ENCODE measurements at regions not wholly inside any gene's neighbourhood (a gene's known extent, or its start where the extent isn't known, plus 50 kb on each side); places are given as distances from the start of the nearest gene placed in this dataset.

DNA sequence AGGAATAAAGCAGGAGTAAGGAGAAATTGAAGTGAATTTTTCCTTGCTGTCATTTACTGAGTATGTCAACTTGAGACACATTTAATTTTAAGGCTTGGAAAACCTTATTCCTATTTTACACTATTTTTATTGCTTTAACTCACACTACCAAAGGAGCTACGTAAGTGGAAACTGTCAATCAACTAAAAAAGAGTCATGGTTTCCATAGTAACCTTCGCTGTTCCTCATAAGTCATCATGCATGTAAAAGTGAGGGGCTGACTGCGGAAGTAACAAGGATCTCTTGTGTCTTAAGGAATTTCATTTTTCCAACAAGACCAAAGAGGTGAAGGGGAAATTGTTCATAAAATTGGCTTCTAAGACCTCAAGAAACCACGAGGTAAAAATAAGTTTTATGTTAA, 516.2 kb upstream of the CA10 start:
- ATAC-seq (no peak), DNase-seq (ENCODE audit: low read depth, low spot score) (no peak)
- in situ Hi-C loops (cut with HindIII; ENCODE audit: low pct_unique_long_range_greater_than_20kb, low sequenced_read_pairs): no loop called here
- no peak overlapping the region for H3K4me3 ChIP-seq (ENCODE audit: low read depth in 2 of 2, low read length in 2 of 2)
- H3K27ac ChIP-seq (ENCODE audit: low read length): no peak overlapping the region
- no peaks in the 10 kb centered on the region for H3K36me3 ChIP-seq (ENCODE audit: control insufficient read depth, insufficient read depth, low read length)
- CTCF ChIA-PET: no interaction called here
- H3K9me3 ChIP-seq (ENCODE audit: control insufficient read depth, insufficient read depth, low read depth, low read length): 0 out of 2 replicates have a peak, but pooled peaks cover 6% of the 10 kb centered on the region
- TF ChIP-seq, protein P1, sequence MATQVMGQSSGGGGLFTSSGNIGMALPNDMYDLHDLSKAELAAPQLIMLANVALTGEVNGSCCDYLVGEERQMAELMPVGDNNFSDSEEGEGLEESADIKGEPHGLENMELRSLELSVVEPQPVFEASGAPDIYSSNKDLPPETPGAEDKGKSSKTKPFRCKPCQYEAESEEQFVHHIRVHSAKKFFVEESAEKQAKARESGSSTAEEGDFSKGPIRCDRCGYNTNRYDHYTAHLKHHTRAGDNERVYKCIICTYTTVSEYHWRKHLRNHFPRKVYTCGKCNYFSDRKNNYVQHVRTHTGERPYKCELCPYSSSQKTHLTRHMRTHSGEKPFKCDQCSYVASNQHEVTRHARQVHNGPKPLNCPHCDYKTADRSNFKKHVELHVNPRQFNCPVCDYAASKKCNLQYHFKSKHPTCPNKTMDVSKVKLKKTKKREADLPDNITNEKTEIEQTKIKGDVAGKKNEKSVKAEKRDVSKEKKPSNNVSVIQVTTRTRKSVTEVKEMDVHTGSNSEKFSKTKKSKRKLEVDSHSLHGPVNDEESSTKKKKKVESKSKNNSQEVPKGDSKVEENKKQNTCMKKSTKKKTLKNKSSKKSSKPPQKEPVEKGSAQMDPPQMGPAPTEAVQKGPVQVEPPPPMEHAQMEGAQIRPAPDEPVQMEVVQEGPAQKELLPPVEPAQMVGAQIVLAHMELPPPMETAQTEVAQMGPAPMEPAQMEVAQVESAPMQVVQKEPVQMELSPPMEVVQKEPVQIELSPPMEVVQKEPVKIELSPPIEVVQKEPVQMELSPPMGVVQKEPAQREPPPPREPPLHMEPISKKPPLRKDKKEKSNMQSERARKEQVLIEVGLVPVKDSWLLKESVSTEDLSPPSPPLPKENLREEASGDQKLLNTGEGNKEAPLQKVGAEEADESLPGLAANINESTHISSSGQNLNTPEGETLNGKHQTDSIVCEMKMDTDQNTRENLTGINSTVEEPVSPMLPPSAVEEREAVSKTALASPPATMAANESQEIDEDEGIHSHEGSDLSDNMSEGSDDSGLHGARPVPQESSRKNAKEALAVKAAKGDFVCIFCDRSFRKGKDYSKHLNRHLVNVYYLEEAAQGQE (IDR thresholded peaks at IDR 0.05; ENCODE audit: insufficient read depth in 1 of 2, low read depth in 2 of 2, low read length in 1 of 2): no peak
- TF ChIP-seq POLR2AphosphoS5 (IDR thresholded peaks at IDR 0.05; ENCODE audit: low read depth, low read length): no peak
- TF ChIP-seq SIN3A (IDR thresholded peaks at IDR 0.05; ENCODE audit: borderline replicate concordance, insufficient read depth, low read depth, low read length): no peak
- TF ChIP-seq, protein P2, sequence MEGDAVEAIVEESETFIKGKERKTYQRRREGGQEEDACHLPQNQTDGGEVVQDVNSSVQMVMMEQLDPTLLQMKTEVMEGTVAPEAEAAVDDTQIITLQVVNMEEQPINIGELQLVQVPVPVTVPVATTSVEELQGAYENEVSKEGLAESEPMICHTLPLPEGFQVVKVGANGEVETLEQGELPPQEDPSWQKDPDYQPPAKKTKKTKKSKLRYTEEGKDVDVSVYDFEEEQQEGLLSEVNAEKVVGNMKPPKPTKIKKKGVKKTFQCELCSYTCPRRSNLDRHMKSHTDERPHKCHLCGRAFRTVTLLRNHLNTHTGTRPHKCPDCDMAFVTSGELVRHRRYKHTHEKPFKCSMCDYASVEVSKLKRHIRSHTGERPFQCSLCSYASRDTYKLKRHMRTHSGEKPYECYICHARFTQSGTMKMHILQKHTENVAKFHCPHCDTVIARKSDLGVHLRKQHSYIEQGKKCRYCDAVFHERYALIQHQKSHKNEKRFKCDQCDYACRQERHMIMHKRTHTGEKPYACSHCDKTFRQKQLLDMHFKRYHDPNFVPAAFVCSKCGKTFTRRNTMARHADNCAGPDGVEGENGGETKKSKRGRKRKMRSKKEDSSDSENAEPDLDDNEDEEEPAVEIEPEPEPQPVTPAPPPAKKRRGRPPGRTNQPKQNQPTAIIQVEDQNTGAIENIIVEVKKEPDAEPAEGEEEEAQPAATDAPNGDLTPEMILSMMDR (IDR thresholded peaks at IDR 0.05): no peak
- no peak for TF ChIP-seq TCF7L2 (IDR thresholded peaks at IDR 0.05; ENCODE audit: low read depth, low read length)
- POLR2A ChIA-PET: no interaction called here
- intact Hi-C loops (cut with micrococcal nuclease; ENCODE audit: unreplicated experiment): no loop called here
- BruUV-seq (replicated peaks): no TSS peak
- no peaks in the 10 kb centered on the region for H3K4me1 ChIP-seq (ENCODE audit: control insufficient read depth, insufficient read depth, low read length)
- no peaks in the 10 kb centered on the region for H3K27me3 ChIP-seq (ENCODE audit: control insufficient read depth, insufficient read depth, low read length)

DNA sequence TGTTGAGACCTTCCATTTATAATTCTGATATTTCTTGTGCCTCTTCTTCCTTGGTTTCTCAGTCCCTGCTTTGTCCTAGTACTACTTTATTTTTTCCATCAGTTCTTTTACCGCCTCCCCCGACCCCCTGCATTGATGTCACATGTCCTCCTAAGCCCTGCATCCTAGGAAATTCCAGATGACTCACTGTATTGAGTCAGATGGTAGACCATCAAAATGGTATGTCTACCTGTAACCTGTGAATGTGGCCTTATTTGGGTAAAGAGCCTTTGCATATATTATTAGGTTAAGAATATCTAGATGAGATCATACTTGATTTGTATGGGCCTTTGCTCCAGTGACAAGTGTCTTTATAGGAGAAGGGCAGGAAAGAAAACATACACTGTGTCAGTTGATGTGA, 515.3 kb upstream of the CA10 start:
- ChIA-PET CTCF (no interaction called here), POLR2A (no interaction called here)
- no peak for ATAC-seq
- BruUV-seq (replicated peaks): no TSS peak
- H3K36me3 ChIP-seq (ENCODE audit: control insufficient read depth, insufficient read depth, low read length): no peaks in the 10 kb centered on the region
- H3K27me3 ChIP-seq (ENCODE audit: control insufficient read depth, insufficient read depth, low read length): no peaks in the 10 kb centered on the region
- H3K4me1 ChIP-seq (ENCODE audit: control insufficient read depth, insufficient read depth, low read length): no peaks in the 10 kb centered on the region
- H3K4me3 ChIP-seq (ENCODE audit: low read depth in 2 of 2, low read length in 2 of 2): no peak overlapping the region
- no peak overlapping the region for H3K27ac ChIP-seq (ENCODE audit: low read length)
- intact Hi-C loops (cut with micrococcal nuclease; ENCODE audit: unreplicated experiment) (no loop called here), in situ Hi-C loops (cut with HindIII; ENCODE audit: low pct_unique_long_range_greater_than_20kb, low sequenced_read_pairs) (no loop called here)
- TF ChIP-seq, protein P1 (IDR thresholded peaks at IDR 0.05; ENCODE audit: insufficient read depth in 1 of 2, low read depth in 2 of 2, low read length in 1 of 2): no peak
- TF ChIP-seq POLR2AphosphoS5 (IDR thresholded peaks at IDR 0.05; ENCODE audit: low read depth, low read length) (no peak), SIN3A (IDR thresholded peaks at IDR 0.05; ENCODE audit: borderline replicate concordance, insufficient read depth, low read depth, low read length) (no peak)
- H3K9me3 ChIP-seq (ENCODE audit: control insufficient read depth, insufficient read depth, low read depth, low read length): 0 out of 2 replicates have a peak, but pooled peaks cover 3% of the 10 kb centered on the region
- DNase-seq (ENCODE audit: low read depth, low spot score): no peak

Measured in Panc1 (cell line).